Hepatocyte (in vitro differentiated cells): ENCODE measurements at regions not wholly inside any gene's neighbourhood (a gene's known extent, or its start where the extent isn't known, plus 50 kb on each side); places are given as distances from the start of the nearest gene placed in this dataset.

Source experiments
- EZH2 ChIP-seq: fragments of 200-600 bp; sonication (generic); IDR thresholded peaks from 2 replicates; pipeline ENCODE4 v1.6.1; 2016; ENCODE audit warnings: antibody characterized with exemption, mild to moderate bottlenecking, borderline replicate concordance
- TF ChIP-seq, protein P1 (sequence below): fragments of 200-600 bp; sonication (generic); IDR thresholded peaks from 2 replicates; pipeline ENCODE4 v1.5.1; 2016; ENCODE audit warnings: antibody characterized with exemption, mild to moderate bottlenecking; ENCODE audit not compliant: poor library complexity

DNA sequence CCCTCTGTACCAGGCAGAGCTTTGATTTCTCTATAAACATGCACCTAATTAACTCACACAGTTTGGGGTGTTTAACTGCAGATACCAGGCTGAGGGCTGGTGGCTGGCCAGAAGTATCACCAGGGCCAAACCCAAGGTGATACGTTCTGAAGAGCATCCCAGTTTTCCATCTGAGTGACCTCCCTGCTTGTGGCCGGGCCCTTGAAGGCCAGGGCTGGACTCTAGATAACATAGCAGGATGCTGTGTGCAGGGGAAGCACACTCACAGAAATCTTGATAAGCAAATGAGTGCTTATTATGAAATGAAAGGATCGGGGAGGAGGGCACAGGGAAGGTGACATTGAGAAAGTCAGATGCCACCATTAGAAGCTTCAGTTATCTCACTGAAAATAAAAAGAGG is 582.4 kb downstream of the BRINP1 start:
- TF ChIP-seq, protein P1, sequence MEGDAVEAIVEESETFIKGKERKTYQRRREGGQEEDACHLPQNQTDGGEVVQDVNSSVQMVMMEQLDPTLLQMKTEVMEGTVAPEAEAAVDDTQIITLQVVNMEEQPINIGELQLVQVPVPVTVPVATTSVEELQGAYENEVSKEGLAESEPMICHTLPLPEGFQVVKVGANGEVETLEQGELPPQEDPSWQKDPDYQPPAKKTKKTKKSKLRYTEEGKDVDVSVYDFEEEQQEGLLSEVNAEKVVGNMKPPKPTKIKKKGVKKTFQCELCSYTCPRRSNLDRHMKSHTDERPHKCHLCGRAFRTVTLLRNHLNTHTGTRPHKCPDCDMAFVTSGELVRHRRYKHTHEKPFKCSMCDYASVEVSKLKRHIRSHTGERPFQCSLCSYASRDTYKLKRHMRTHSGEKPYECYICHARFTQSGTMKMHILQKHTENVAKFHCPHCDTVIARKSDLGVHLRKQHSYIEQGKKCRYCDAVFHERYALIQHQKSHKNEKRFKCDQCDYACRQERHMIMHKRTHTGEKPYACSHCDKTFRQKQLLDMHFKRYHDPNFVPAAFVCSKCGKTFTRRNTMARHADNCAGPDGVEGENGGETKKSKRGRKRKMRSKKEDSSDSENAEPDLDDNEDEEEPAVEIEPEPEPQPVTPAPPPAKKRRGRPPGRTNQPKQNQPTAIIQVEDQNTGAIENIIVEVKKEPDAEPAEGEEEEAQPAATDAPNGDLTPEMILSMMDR: no peak
- TF ChIP-seq EZH2: no peak
